NCI-H2196 treated with DMSO at 0.1 percent for 48 hours (cell line): ENCODE measurements at regions not wholly inside any gene's neighbourhood (a gene's known extent, or its start where the extent isn't known, plus 50 kb on each side); places are given as distances from the start of the nearest gene placed in this dataset.
"Not testable (repeated sequence)": the region's sequence is repeated elsewhere in the genome, so short reads cannot be mapped to it uniquely, and the experiment has no call there.

Experiments
- DNase-seq: peaks from one replicate; lab custom pipeline; 2025; ENCODE audit not compliant: unreplicated experiment; lab: John Stamatoyannopoulos, UW

DNA sequence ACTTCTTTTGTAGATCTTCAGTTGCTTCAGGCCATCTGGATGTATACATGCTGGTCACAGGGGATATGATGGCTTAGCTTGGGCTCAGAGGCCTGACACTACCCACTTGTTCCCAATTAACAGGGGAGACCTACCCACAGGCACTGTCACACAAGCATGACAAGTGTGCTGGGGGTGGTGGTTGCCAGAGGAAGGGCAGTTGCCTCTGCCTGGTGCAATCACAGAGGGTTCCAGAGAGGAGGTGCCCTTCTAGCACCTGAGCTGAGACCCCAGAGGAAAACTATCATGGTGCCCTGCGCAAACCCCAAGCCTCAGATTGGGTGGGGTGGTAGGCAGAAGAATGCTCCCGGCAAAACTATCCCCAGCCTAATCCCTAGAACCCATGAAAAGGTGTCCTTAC is 65.6 kb upstream of the NANOS1 start:
- no peak for DNase-seq

- DNase-seq, result not testable (repeated sequence)
These were observed 65.0 kb upstream of the NANOS1 start for GRCh38 chr10:118964476-118964875.

GRCh38 chr10:118965096-118965495 is 64.4 kb upstream of the NANOS1 start:
- no peak for DNase-seq

- DNase-seq, result no peak
These were observed 63.9 kb upstream of the NANOS1 start for GRCh38 chr10:118965645-118966044.

- DNase-seq, result no peak
These were observed 63.3 kb upstream of the NANOS1 start for GRCh38 chr10:118966076-118966849.

DNA sequence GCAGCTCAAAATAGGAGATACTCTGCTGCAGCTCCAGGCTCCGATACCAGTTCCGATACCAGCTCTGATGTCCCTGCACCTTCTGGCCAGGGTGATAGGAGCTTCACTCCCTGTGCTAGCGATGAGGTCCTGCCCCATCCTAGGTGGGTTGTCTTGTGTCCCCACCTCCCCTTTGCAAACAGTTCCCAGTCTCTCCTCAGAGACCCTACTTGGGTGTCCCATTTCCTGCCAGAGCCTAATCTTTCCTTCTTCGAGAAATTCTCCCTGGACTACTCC is 62.7 kb upstream of the NANOS1 start:
- DNase-seq, result no peak

DNA sequence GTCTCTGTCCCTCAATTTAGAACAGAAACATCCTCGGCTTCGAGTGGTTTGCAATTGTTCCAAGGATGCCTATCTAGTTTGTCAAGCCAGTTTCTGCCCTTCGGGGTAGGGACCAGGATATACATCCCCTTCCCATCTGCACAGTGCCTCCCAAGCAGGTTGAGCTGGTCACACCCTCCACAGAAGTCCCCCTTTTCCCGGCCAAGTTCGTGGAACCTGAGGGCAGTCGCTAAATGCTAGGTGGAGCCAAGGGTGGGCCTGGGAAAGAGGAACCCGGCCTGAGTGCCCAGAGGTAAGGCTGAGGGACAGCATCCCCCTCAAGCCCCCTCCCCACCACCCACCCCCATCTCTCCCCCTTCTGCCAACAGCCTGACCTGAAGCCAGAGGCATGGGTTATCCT is 62.4 kb upstream of the NANOS1 start:
- DNase-seq, result no peak

GRCh38 chr10:118968060-118968459 is 61.5 kb upstream of the NANOS1 start:
- no peak for DNase-seq

DNA sequence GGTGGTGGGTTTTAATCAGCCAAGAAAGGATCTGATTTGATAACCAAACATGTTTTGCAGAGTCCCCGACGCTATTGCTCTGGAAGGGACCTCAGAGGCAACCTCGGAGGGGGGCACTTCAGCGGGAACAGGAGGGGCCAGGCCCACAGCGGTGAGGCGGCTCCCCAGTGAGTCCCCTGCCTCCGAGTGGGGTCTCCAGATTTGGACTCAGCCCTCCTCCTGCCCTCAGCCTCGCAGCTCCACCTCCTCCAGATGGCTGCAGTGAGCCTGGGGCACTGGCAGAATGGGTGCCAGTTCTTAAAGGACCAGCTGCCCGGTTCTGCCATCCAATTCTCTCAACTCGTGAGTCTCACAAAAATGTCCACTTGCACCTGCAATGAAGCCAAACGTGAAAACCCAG is 61.0 kb upstream of the NANOS1 start:
- no peak for DNase-seq

- no peak for DNase-seq
These were observed 60.5 kb upstream of the NANOS1 start for GRCh38 chr10:118969014-118969413.

- no peak for DNase-seq
These were observed 58.7 kb upstream of the NANOS1 start for GRCh38 chr10:118970770-118971169.

- no peak for DNase-seq
These were observed 58.3 kb upstream of the NANOS1 start for GRCh38 chr10:118971187-118971586.

GRCh38 chr10:118971876-118972275 is 57.6 kb upstream of the NANOS1 start:
- no peak for DNase-seq

- DNase-seq, result no peak
These were observed 55.8 kb upstream of the NANOS1 start for GRCh38 chr10:118973744-118974143.

DNA sequence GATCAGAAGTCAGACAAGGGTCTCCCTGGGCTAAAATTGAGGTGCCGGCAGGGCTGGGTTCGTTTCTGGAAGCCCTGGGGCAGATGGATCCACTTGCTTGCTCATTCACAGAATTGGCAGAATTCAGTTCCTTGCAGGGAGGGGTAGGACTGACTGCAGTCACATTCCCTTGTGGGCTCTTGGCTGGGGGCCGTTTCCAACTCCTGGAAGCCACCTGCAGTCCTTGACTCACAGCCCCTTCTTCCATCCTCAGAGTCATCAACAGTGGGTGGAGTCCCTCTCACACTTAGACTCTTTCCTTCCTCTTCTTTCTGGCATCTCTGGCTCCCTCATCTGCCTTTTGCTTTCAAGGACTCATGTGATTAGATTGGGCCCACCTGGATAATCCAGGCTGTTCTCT is 54.6 kb upstream of the NANOS1 start:
- DNase-seq, result no peak

GRCh38 chr10:118976219-118976618 is 53.3 kb upstream of the NANOS1 start:
- DNase-seq, result not testable (repeated sequence)

DNA sequence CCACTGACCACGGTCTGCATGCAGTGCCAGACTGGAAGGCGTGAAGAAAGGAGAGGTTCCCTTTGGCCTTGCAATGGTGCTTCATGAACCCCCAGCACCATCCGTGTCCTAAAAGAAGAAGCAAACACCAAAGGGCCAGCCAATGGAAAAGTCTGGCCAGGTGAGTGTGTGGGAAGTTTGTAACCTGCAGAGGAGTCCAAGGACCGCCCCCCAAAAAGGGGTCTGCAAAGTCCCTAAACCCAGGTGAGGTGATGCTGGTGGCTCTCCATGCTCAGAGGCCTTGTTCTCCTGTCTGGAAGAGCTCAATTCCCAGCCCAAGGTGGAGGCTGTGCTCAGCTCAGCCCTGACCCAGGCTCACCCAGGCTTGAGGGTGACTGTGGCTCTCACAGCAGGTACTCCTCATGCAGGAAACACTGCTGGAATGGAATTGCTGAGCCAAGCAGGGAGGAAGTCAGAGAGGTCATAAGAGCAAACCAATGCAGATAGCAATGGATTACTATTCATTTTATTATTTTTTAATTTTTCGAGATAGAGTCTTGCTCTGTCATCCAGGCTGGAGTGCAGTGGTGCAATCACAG is 52.4 kb upstream of the NANOS1 start:
- DNase-seq, result no peak

DNA sequence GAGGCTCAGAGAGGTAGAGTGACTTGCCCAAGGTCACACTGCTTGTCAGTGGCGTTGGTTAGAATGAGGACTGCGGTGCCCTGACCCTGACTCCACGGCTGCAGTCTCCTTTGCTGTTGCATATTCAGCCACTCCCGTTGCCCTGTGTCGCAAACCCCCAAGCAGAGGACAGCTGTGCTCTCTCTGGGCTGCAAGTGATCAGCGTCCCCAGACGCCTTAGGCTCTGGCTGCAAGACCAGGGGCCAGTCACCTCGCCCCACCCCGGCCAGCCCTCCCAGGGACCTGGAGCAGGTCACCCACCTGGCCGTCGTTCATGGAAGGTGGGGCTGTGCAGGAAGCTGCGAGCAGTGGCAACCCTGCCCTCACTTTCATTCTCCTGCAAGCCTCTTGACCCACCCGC is 51.7 kb upstream of the NANOS1 start:
- no peak for DNase-seq

DNA sequence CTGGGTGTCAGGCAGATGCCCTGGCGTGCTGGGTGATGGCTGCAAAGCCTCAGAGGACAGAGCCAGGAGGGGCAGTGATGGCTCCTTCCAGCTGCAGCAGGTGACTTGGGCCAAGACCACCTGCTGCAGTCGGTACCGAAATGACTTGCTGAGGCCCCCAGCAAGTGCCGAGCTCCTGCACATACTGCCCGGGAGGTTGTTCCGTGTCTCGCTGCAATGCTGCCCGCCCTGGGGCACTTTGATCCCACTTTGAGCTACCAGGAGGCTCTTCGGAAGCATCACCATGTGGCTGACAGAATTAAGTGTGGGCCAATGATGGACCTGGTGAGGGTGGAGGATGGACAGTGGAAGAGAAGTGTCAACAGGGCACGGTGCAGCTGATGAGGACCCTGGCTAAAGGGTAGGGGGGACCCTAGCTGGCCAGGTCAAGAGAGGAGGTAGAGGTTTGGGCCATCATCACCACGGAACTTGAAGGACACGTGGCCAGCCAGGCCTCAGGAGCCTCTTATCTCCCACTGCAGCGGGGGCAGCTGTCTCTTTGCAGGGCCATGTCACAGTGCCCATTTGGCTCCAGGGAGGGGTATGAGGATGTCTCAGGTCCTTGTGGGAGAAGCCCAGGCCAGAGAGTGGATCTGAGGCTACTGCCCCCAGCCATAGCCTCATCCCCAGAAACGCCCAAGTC is 51.1 kb upstream of the NANOS1 start:
- no peak for DNase-seq

- DNase-seq, result no peak
These were observed 50.5 kb upstream of the NANOS1 start for GRCh38 chr10:118978998-118979350.

- DNase-seq, result no peak
These were observed 49.9 kb upstream of the NANOS1 start for GRCh38 chr10:118979661-118980060.
